Parathyroid adenoma (tissue), 2 donors: ENCODE measurements at regions not wholly inside any gene's neighbourhood (a gene's known extent, or its start where the extent isn't known, plus 50 kb on each side); places are given as distances from the start of the nearest gene placed in this dataset.

Experiments used
- H2AFZ ChIP-seq: fragments of 300-600 bp; sonication (generic); one replicate; pipeline ENCODE4 v1.7.0; 2017; ENCODE audit warnings: antibody characterized with exemption, mild to moderate bottlenecking
- H3K27ac ChIP-seq: fragments of 300-600 bp; sonication (generic); one replicate; pipeline ENCODE4 v1.7.0; 2017
- H3K27me3 ChIP-seq: fragments of 300-600 bp; sonication (generic); one replicate; pipeline ENCODE4 v1.7.0; 2017; ENCODE audit warnings: low read length; ENCODE audit not compliant: control insufficient read depth, insufficient read depth
- H3K36me3 ChIP-seq: fragments of 300-600 bp; sonication (generic); one replicate; pipeline ENCODE4 v1.7.0; 2017; ENCODE audit warnings: low read length; ENCODE audit not compliant: control insufficient read depth, insufficient read depth
- H3K4me1 ChIP-seq: fragments of 300-600 bp; sonication (generic); one replicate; pipeline ENCODE4 v1.7.0; 2017; ENCODE audit warnings: control low read depth
- H3K4me2 ChIP-seq: fragments of 300-600 bp; sonication (generic); one replicate; pipeline ENCODE4 v1.7.0; 2017; ENCODE audit warnings: low read length
- H3K4me3 ChIP-seq: fragments of 300-600 bp; sonication (generic); one replicate; pipeline ENCODE4 v1.7.0; 2017; ENCODE audit warnings: low read depth, low read length
- H3K79me2 ChIP-seq: fragments of 300-600 bp; sonication (generic); one replicate; pipeline ENCODE4 v1.7.0; 2017; ENCODE audit warnings: control low read depth
- H3K9ac ChIP-seq: fragments of 300-600 bp; sonication (generic); one replicate; pipeline ENCODE4 v1.7.0; 2017; ENCODE audit warnings: mild to moderate bottlenecking
- H3K9me3 ChIP-seq: fragments of 300-600 bp; sonication (generic); one replicate; pipeline ENCODE4 v1.7.0; 2017; ENCODE audit warnings: low read length; ENCODE audit not compliant: control insufficient read depth
- TF ChIP-seq, protein P1 (sequence below): fragments of 300-600 bp; sonication (generic); IDR thresholded peaks from one replicate; pipeline ENCODE4 v1.7.0; 2017; ENCODE audit warnings: antibody characterized with exemption, mild to moderate bottlenecking
- donor health status: primary hyperparathyroidism.

DNA sequence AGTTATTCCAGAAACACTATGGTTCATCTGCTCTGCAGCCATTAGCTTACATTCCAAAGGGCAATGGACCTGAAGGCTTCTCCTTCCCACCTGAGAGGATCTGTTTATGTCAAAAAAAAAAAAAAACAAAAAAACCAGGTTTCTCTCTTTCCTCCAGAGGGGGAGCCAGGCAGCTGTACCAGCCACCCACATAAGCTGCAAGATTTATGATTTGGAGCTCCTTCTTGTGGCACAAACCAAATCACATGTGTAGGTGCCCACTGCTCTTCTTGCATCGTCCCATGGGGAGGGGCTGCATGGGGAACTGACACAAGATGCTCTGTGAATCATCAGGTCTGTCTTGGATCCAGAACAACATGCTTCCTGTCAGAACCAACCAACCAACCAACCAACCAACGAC is 231.6 kb upstream of the IGFBP3 start:
- Histone ChIP-seq H3K79me2 (no peaks in the 10 kb centered on the region), H3K4me3 (no peak overlapping the region), H3K9ac (no peak overlapping the region), H2AFZ (no peak overlapping the region), H3K27me3 (no peaks in the 10 kb centered on the region), H3K9me3 (no peaks in the 10 kb centered on the region), H3K4me1 (no peaks in the 10 kb centered on the region), H3K4me2 (no peak overlapping the region), H3K36me3 (no peaks in the 10 kb centered on the region), H3K27ac (no peak overlapping the region)
- TF ChIP-seq, protein P1, sequence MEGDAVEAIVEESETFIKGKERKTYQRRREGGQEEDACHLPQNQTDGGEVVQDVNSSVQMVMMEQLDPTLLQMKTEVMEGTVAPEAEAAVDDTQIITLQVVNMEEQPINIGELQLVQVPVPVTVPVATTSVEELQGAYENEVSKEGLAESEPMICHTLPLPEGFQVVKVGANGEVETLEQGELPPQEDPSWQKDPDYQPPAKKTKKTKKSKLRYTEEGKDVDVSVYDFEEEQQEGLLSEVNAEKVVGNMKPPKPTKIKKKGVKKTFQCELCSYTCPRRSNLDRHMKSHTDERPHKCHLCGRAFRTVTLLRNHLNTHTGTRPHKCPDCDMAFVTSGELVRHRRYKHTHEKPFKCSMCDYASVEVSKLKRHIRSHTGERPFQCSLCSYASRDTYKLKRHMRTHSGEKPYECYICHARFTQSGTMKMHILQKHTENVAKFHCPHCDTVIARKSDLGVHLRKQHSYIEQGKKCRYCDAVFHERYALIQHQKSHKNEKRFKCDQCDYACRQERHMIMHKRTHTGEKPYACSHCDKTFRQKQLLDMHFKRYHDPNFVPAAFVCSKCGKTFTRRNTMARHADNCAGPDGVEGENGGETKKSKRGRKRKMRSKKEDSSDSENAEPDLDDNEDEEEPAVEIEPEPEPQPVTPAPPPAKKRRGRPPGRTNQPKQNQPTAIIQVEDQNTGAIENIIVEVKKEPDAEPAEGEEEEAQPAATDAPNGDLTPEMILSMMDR, result no peak

DNA sequence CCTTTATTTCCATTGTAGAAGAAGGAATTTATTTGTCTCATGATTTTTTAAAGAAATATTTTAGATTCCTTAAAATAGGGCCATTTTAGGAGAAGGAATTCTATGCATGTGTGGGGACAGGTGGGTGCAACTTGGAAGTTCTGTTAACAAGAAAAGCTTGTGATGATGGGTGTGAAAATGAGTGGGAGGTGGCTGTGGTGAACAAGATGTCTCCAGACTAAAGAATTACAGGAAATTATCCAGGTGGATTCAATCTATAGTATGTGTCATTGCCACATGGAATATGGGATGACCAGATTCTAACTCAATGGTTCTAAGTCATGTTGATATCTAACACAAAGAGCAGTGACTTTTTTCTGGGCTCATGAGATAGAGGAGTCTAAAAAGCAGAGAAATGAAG is 229.6 kb upstream of the IGFBP3 start:
- no peak overlapping the region for H3K4me2 ChIP-seq
- no peak overlapping the region for H3K4me3 ChIP-seq
- H3K27me3 ChIP-seq, result no peaks in the 10 kb centered on the region
- H3K36me3 ChIP-seq, result no peaks in the 10 kb centered on the region
- H2AFZ ChIP-seq, result no peak overlapping the region
- no peaks in the 10 kb centered on the region for H3K79me2 ChIP-seq
- no peaks in the 10 kb centered on the region for H3K4me1 ChIP-seq
- TF ChIP-seq, protein P1, result no peak
- no peaks in the 10 kb centered on the region for H3K9me3 ChIP-seq
- H3K9ac ChIP-seq, result no peak overlapping the region
- no peak overlapping the region for H3K27ac ChIP-seq

DNA sequence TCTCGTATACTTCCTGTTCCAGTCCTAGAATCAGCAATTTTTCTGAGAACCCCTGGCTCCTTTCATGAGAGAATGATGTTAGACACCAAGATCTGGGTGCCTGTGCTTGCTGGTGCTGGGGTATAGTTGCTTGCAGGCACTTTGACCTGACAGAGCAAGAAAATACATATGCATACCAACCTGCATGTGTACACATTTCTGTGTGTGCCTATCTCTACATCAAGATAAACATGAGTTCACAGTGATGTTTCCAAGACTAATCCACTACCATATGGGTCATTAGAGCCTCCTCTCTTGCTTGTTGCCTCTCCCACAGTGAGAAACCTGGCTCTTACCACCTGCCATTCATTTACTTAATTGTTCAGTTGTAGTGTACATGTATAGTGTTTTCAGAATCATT is 229.1 kb upstream of the IGFBP3 start:
- no peak overlapping the region for H3K4me2 ChIP-seq
- no peak overlapping the region for H3K27ac ChIP-seq
- H3K9ac ChIP-seq, result no peak overlapping the region
- no peaks in the 10 kb centered on the region for H3K4me1 ChIP-seq
- no peaks in the 10 kb centered on the region for H3K27me3 ChIP-seq
- no peak overlapping the region for H2AFZ ChIP-seq
- no peaks in the 10 kb centered on the region for H3K79me2 ChIP-seq
- TF ChIP-seq, protein P1, result no peak
- no peaks in the 10 kb centered on the region for H3K9me3 ChIP-seq
- no peak overlapping the region for H3K4me3 ChIP-seq
- no peaks in the 10 kb centered on the region for H3K36me3 ChIP-seq

DNA sequence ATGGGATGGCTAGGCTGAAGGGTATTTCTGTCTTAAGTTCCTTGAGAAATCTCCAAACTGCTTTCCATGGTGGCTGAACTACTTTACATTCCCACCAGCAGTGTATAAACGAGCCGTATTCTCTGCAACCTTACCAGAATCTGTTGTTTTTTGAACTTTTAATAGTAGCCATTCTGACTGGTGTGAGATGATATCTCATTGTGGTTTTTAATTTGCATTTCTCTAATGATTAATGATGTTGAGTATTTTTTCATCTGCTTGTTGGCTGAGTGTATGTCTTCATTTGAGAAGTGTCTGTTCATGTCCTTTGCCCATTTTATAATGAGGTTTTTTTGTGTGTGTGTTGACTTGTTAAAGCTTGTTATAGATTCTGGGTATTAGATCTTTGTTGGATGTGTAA is 226.8 kb upstream of the IGFBP3 start:
- no peaks in the 10 kb centered on the region for H3K9me3 ChIP-seq
- H3K9ac ChIP-seq, result no peak overlapping the region
- no peaks in the 10 kb centered on the region for H3K79me2 ChIP-seq
- H3K27ac ChIP-seq, result no peak overlapping the region
- H2AFZ ChIP-seq, result no peak overlapping the region
- H3K27me3 ChIP-seq, result no peaks in the 10 kb centered on the region
- H3K36me3 ChIP-seq, result no peaks in the 10 kb centered on the region
- no peak overlapping the region for H3K4me2 ChIP-seq
- H3K4me1 ChIP-seq, result no peaks in the 10 kb centered on the region
- TF ChIP-seq, protein P1, result no peak
- H3K4me3 ChIP-seq, result no peak overlapping the region

DNA sequence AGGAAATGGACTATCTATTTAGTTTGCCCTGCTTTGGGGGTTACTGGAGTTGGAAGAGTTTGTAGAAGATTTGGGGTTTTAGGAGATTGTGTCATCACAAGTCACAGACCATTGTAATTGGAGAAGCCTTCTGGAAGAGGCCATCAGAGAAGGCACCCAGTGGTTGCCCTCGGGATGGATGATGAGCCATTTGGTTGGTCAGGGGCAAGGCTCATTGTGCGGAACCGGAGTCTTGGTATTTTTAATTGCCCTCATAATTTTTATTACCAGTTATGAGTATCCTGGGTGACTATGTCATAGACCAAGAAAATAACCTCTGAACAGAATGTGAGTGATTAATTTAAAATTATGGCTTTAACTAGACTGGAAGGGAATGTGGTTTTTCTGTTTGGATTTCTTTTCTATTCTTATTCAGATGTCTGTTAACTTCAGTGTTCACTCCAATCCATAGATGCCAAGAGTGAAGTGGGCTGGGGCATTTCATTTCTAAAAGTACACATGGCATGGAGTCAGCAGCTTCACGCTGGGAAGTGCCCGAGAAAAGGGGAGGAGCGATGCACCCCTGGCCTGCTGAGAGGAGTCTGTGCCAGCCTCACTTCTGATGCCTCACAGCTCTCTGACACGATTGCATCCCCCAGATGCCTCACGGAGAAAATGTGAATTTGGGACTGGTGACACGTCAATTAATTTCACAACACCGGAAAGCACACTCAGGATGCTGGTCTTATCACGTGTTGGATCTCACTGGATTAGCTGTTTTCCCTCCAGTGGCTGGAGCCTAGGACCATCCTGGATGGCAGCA is 225.6 kb upstream of the IGFBP3 start:
- H3K27ac ChIP-seq, result no peak overlapping the region
- H3K79me2 ChIP-seq, result no peaks in the 10 kb centered on the region
- no peaks in the 10 kb centered on the region for H3K27me3 ChIP-seq
- H3K4me3 ChIP-seq, result no peak overlapping the region
- H3K4me2 ChIP-seq, result no peak overlapping the region
- H3K36me3 ChIP-seq, result no peaks in the 10 kb centered on the region
- H3K9ac ChIP-seq, result no peak overlapping the region
- H3K4me1 ChIP-seq, result no peaks in the 10 kb centered on the region
- TF ChIP-seq, protein P1, result no peak
- no peak overlapping the region for H2AFZ ChIP-seq
- H3K9me3 ChIP-seq, result no peaks in the 10 kb centered on the region
